ENCODE measurements at regions not wholly inside any gene's neighbourhood (a gene's known extent, or its start where the extent isn't known, plus 50 kb on each side); places are given as distances from the start of the nearest gene placed in this dataset.
A peak's percentile ranks its signal among the peaks of the same experiment; 100 is the strongest.

DNA sequence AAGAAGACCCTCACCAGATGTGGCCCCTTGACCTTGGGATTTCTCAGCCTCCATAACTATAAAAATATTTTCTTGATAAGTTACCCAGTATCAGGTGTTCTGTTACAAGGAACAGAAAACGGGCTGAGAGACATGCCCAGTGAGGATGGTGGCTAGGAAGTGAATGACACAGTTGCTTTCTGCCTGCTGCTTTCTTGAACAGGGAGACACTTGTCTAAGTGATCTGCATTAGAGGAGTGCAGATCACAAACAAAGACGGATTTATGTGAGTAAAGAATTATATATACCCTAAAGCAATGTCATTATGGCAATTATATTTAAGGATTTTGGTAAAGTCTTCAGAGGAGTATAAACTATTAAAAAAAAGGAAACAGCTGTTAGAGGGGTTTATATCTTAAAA is 169.2 kb upstream of the AHR start:
- Histone ChIP-seq H3K27ac (no peak overlapping the region), H3K4me3 (no peak overlapping the region), H3K4me1 (peaks cover 0 to 11% (median 2%) of the 10 kb centered on the region in 4 donors), H3K36me3 (no peaks in the 10 kb centered on the region), H3K9me3 (no peaks in the 10 kb centered on the region), H3K27me3 (no peaks in the 10 kb centered on the region)
- 93 to 95% methylated on average over 2 of the region's 2 CpGs for WGBS, 2 donors
- DNase-seq = no peak
- no peak for TF ChIP-seq POLR2AphosphoS5 (IDR thresholded peaks at IDR 0.05)
- TF ChIP-seq POLR2A (IDR thresholded peaks at IDR 0.05) = no peak
- TF ChIP-seq EP300 (IDR thresholded peaks at IDR 0.05) = no peak
- TF ChIP-seq, protein P1, sequence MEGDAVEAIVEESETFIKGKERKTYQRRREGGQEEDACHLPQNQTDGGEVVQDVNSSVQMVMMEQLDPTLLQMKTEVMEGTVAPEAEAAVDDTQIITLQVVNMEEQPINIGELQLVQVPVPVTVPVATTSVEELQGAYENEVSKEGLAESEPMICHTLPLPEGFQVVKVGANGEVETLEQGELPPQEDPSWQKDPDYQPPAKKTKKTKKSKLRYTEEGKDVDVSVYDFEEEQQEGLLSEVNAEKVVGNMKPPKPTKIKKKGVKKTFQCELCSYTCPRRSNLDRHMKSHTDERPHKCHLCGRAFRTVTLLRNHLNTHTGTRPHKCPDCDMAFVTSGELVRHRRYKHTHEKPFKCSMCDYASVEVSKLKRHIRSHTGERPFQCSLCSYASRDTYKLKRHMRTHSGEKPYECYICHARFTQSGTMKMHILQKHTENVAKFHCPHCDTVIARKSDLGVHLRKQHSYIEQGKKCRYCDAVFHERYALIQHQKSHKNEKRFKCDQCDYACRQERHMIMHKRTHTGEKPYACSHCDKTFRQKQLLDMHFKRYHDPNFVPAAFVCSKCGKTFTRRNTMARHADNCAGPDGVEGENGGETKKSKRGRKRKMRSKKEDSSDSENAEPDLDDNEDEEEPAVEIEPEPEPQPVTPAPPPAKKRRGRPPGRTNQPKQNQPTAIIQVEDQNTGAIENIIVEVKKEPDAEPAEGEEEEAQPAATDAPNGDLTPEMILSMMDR (IDR thresholded peaks at IDR 0.05) = no peak
- intact Hi-C loops (cut with DNase I) = no loop called here

DNA sequence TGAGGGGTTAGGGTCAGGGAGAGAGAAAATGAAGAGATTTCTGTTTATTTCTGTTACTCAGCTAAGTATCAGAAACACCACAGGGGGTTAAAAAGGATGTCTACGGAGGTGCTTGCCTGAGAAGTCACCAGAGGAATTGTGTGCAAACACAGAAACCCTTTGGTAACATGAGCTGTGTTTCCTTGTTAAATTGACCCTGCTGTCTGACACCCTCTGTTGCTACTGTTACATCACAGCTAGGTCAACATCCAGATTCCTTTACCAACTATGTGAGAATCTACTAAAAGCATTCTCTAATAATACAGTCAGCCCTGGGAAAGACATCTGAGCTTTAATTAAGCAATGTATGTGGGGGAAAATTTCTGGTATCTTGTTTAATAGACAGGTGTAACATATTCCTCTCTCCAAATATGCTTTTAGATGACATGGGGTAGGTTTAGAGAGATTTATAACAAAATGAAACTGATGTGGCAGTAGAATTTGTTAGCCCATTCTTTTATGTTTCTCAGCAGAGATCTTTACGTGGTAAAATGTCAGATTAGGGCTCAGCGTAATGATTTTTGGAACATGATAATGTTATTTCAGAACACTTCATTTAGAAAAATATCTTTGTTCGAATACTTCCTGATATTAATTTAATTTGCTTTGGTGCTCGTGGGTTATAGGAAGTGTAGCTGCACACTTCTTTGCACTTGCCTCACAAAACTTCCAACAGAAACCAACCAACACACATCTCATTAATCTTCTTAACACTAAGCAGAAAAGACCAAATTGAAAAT is 168.0 kb upstream of the AHR start:
- no peak for DNase-seq
- Histone ChIP-seq H3K27ac (peak overlapping the region; percentile 7 to 61 (median 48)), H3K9me3 (no peaks in the 10 kb centered on the region), H3K27me3 (no peaks in the 10 kb centered on the region), H3K4me3 (peak overlapping the region in 3 of 4 donors; percentile 10 to 29 (median 16)), H3K36me3 (no peaks in the 10 kb centered on the region), H3K4me1 (peaks cover 0 to 11% (median 2%) of the 10 kb centered on the region in 4 donors)
- WGBS, 2 donors = 50 to 65% methylated on average over 5 of the region's 5 CpGs
- intact Hi-C loops (cut with DNase I) = no loop called here
- TF ChIP-seq POLR2A (IDR thresholded peaks at IDR 0.05) (no peak), EP300 (IDR thresholded peaks at IDR 0.05) (no peak), POLR2AphosphoS5 (IDR thresholded peaks at IDR 0.05) (peak in 1 of 4 donors; percentile 8)
- TF ChIP-seq, protein P1 (IDR thresholded peaks at IDR 0.05) = no peak

DNA sequence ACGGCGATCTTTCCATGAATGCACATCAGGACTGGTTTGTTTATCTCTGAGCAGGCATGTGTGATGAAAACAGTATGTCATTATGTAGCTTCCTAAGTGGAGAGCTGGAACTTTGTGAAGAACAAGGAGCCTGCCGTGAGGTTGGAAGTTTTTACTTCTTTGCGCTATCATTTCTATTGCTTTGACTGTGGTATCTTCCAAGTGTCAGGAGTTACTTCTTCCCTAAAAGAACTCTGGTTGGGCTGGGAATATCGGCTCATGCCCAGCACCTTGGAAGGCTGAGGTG is 167.4 kb upstream of the AHR start:
- no peaks in the 10 kb centered on the region for H3K27me3 ChIP-seq
- TF ChIP-seq, protein P1 (IDR thresholded peaks at IDR 0.05) = no peak
- TF ChIP-seq EP300 (IDR thresholded peaks at IDR 0.05) = no peak
- TF ChIP-seq POLR2AphosphoS5 (IDR thresholded peaks at IDR 0.05) = peak in 2 of 4 donors; percentile 45 to 52
- DNase-seq = no peak
- WGBS, 2 donors = 68 to 84% methylated on average over 5 of the region's 5 CpGs
- peaks cover 0 to 11% (median 2%) of the 10 kb centered on the region in 4 donors for H3K4me1 ChIP-seq
- no peaks in the 10 kb centered on the region for H3K9me3 ChIP-seq
- intact Hi-C loops (cut with DNase I) = no loop called here
- H3K27ac ChIP-seq = peak overlapping the region; percentile 7 to 61 (median 48)
- H3K4me3 ChIP-seq = peak overlapping the region in 3 of 4 donors; percentile 10 to 29 (median 16)
- no peaks in the 10 kb centered on the region for H3K36me3 ChIP-seq

DNA sequence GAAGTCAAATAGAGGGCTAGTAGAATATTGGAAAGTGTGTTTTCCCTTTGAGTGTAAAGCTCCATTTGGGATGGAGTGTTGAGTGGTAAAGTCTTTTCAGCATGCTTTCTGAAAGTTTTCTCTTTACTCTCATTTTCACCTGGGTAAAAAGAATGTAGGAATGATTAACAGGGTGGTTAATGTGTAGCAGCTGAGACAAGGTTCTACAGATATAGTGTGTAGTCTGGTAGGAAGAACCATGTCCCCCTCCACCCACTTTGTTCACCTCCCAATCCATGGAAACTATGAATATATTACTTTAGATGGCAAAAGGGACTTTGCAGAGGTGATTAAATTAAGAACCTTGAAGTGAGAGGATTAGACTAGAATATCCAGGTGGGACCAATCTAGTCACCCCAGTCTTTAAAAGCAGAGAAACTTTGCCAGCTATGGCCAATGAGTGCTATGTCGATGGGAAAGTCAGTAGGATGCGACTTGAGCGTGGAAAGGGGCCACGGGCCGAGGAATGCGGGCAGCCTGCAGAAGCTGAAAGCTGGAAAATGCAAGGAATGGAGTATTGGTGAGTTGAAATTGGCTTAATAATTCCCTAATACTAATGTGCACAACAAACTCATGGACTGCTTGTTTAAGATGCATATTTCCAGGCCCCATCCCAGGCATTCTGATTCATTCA is 166.3 kb upstream of the AHR start:
- 97 to 98% methylated on average over 6 of the region's 6 CpGs for WGBS, 2 donors
- H3K27ac ChIP-seq = no peak overlapping the region

More for the DNA sequence above, 166.3 kb upstream of the AHR start:
- DNase-seq = no peak
- no peaks in the 10 kb centered on the region for H3K9me3 ChIP-seq
- no peaks in the 10 kb centered on the region for H3K27me3 ChIP-seq
- no peak overlapping the region for H3K4me3 ChIP-seq
- H3K4me1 ChIP-seq = peaks cover 0 to 11% (median 2%) of the 10 kb centered on the region in 4 donors
- intact Hi-C loops (cut with DNase I) = no loop called here
- TF ChIP-seq, protein P1 (IDR thresholded peaks at IDR 0.05) = no peak
- no peak for TF ChIP-seq POLR2AphosphoS5 (IDR thresholded peaks at IDR 0.05)
- no peak for TF ChIP-seq EP300 (IDR thresholded peaks at IDR 0.05)
- TF ChIP-seq POLR2A (IDR thresholded peaks at IDR 0.05) = no peak
- H3K36me3 ChIP-seq = no peaks in the 10 kb centered on the region

Data from sigmoid colon (tissue), 6 donors.